GM23338 (cell line): ENCODE measurements at regions not wholly inside any gene's neighbourhood (a gene's known extent, or its start where the extent isn't known, plus 50 kb on each side); places are given as distances from the start of the nearest gene placed in this dataset.

Source experiments
- ATAC-seq: fragments of 200-7000 bp; cut with Tn5 transposase; 3 replicates; pipeline ENCODE4 v1.9.1; 2020
- DNase-seq: peaks from one replicate; pipeline ENCODE4 v3.0.0-alpha.2; 2015; ENCODE audit warnings: low spot score
- H2AFZ ChIP-seq: fragments of 200-600 bp; sonication (generic); 2 replicates; pipeline ENCODE4 v1.8.0; 2016; ENCODE audit warnings: antibody characterized with exemption, mild to moderate bottlenecking, moderate library complexity
- H3F3A ChIP-seq: fragments of 200-600 bp; sonication (generic); replicated peaks from 2 replicates; pipeline ENCODE4 v1.8.0; 2017; ENCODE audit warnings: antibody characterized with exemption, mixed run types, low read depth
- H3K27ac ChIP-seq: fragments of 200-600 bp; sonication (generic); 2 replicates; pipeline ENCODE4 v1.6.1; 2016; ENCODE audit warnings: low read depth
- H3K27me3 ChIP-seq: fragments of 200-600 bp; sonication (generic); 2 replicates; pipeline ENCODE4 v1.8.0; 2016; ENCODE audit warnings: mild to moderate bottlenecking, mixed run types, moderate library complexity; ENCODE audit not compliant: insufficient read depth
- H3K36me3 ChIP-seq: fragments of 200-600 bp; sonication (generic); 2 replicates; pipeline ENCODE4 v1.8.0; 2016; ENCODE audit warnings: mild to moderate bottlenecking; ENCODE audit not compliant: insufficient read depth
- H3K4me1 ChIP-seq: fragments of 200-600 bp; sonication (generic); 2 replicates; pipeline ENCODE4 v1.8.0; 2016; ENCODE audit warnings: mild to moderate bottlenecking, moderate library complexity; ENCODE audit not compliant: insufficient read depth
- H3K4me2 ChIP-seq: fragments of 200-600 bp; sonication (generic); 2 replicates; pipeline ENCODE4 v1.7.1; 2017; ENCODE audit warnings: mixed run types
- H3K4me3 ChIP-seq: fragments of 200-600 bp; sonication (generic); 2 replicates; pipeline ENCODE4 v1.6.1; 2016; ENCODE audit warnings: mixed run types
- H3K79me2 ChIP-seq: fragments of 200-600 bp; sonication (generic); replicated peaks from 2 replicates; pipeline ENCODE4 v1.8.0; 2017; ENCODE audit warnings: mild to moderate bottlenecking; ENCODE audit not compliant: insufficient read depth
- H3K9me2 ChIP-seq: fragments of 200-600 bp; sonication (generic); 2 replicates; pipeline ENCODE4 v1.8.0; 2017; ENCODE audit not compliant: insufficient read depth
- H4K20me1 ChIP-seq: fragments of 200-600 bp; sonication (generic); replicated peaks from 2 replicates; pipeline ENCODE4 v1.8.0; 2017; ENCODE audit warnings: mild to moderate bottlenecking; ENCODE audit not compliant: insufficient read depth
- H3K27ac Mint-ChIP-seq: 2 replicates; pipeline ENCODE4 v1.8.0; 2020; ENCODE audit warnings: inconsistent platforms, mild to moderate bottlenecking, moderate library complexity, mixed read lengths
- H3K27me3 Mint-ChIP-seq: 3 replicates; pipeline ENCODE4 v1.8.0; 2022; ENCODE audit warnings: low read depth, mild to moderate bottlenecking, moderate library complexity, mixed read lengths, inconsistent platforms; ENCODE audit not compliant: insufficient read depth, poor library complexity
- H3K36me3 Mint-ChIP-seq: 3 replicates; pipeline ENCODE4 v1.8.0; 2021; ENCODE audit warnings: low read depth, mild to moderate bottlenecking, inconsistent platforms, moderate library complexity, mixed read lengths
- H3K4me1 Mint-ChIP-seq: 3 replicates; pipeline ENCODE4 v1.8.0; 2020; ENCODE audit warnings: mild to moderate bottlenecking, inconsistent platforms, mixed read lengths
- H3K4me3 Mint-ChIP-seq: 3 replicates; pipeline ENCODE4 v1.8.0; 2021; ENCODE audit warnings: moderate library complexity, mild to moderate bottlenecking, inconsistent platforms, mixed read lengths
- H3K9me3 Mint-ChIP-seq: 3 replicates; pipeline ENCODE4 v1.8.0; 2020; ENCODE audit warnings: moderate library complexity, mild to moderate bottlenecking, inconsistent platforms, mixed read lengths
- CREB1 ChIP-seq: fragments of 250-450 bp; sonication (Bioruptor Pico); IDR thresholded peaks from 2 replicates; pipeline ENCODE4 v1.5.0; 2020; ENCODE audit warnings: low read depth, mild to moderate bottlenecking, moderate library complexity
- CTCF ChIP-seq, 2 experiments: fragments of 200-600 bp in 1 of 2; sonication (generic) in 1 of 2; conservative IDR thresholded peaks; 2 replicates each; pipeline versions ENCODE4 v1.5.1 to v1.6.1; 2016 to 2017; ENCODE audit warnings: antibody characterized with exemption in 2 of 2, low read depth in 2 of 2, mild to moderate bottlenecking in 2 of 2, moderate library complexity in 1 of 2
- ETS1 ChIP-seq: IDR thresholded peaks from 2 replicates; pipeline ENCODE4 v1.6.1; 2016; ENCODE audit warnings: antibody characterized with exemption
- NANOG ChIP-seq: IDR thresholded peaks from 2 replicates; pipeline ENCODE4 v1.6.1; 2016; ENCODE audit warnings: antibody characterized with exemption, borderline replicate concordance
- STAT1 ChIP-seq: IDR thresholded peaks from one replicate; pipeline ENCODE4 v1.6.1; 2016; ENCODE audit warnings: antibody characterized with exemption; ENCODE audit not compliant: unreplicated experiment
- ZNF462 ChIP-seq: fragments of 250-450 bp; sonication (Bioruptor Pico); IDR thresholded peaks from 2 replicates; pipeline ENCODE4 v1.5.0; 2020; ENCODE audit warnings: mild to moderate bottlenecking, moderate library complexity

GRCh38 chrX:35700121-35700520 is 98.0 kb upstream of the MAGEB16 start:
- TF ChIP-seq CTCF (conservative IDR thresholded peaks at IDR 0.05; ENCODE audit: low read depth in 2 of 2) = no peak
- no peak for TF ChIP-seq ZNF462 (CRISPR knock-in tag)
- TF ChIP-seq CREB1 = no peak
- no peak for TF ChIP-seq STAT1
- Mint-ChIP-seq H3K36me3 (no peaks in the 10 kb centered on the region), H3K4me3 (no peak overlapping the region), H3K4me1 (peaks cover 14% of the 10 kb centered on the region; the same call in 2 of the 3 replicates), H3K9me3 (no peaks in the 10 kb centered on the region), H3K27me3 (no peaks in the 10 kb centered on the region), H3K27ac (no peak overlapping the region)
- no peaks in the 10 kb centered on the region for H4K20me1 ChIP-seq
- no peaks in the 10 kb centered on the region for H3K9me2 ChIP-seq
- H3K27me3 ChIP-seq = no peaks in the 10 kb centered on the region
- H3K36me3 ChIP-seq = no peaks in the 10 kb centered on the region
- H3K4me1 ChIP-seq = peaks cover 11% of the 10 kb centered on the region
- DNase-seq (no peak), ATAC-seq (no peak)
- H3K27ac ChIP-seq = no peak overlapping the region
- H3K4me2 ChIP-seq = no peak overlapping the region
- H2AFZ ChIP-seq = no peak overlapping the region
- H3K79me2 ChIP-seq = no peaks in the 10 kb centered on the region
- no peaks in the 10 kb centered on the region for H3F3A ChIP-seq
- H3K4me3 ChIP-seq = no peak overlapping the region

GRCh38 chrX:35711281-35711680 is 86.9 kb upstream of the MAGEB16 start:
- H3K9me3 Mint-ChIP-seq = no peaks in the 10 kb centered on the region
- Histone ChIP-seq H3K27me3 (no peaks in the 10 kb centered on the region), H3K36me3 (no peaks in the 10 kb centered on the region), H3K4me3 (no peak overlapping the region), H4K20me1 (no peaks in the 10 kb centered on the region), H3K4me2 (no peak overlapping the region), H3K27ac (no peak overlapping the region), H3K4me1 (no peaks in the 10 kb centered on the region), H3K79me2 (no peaks in the 10 kb centered on the region), H2AFZ (no peak overlapping the region), H3K9me2 (no peaks in the 10 kb centered on the region), H3F3A (no peaks in the 10 kb centered on the region)
- no peak overlapping the region for H3K27ac Mint-ChIP-seq
- no peaks in the 10 kb centered on the region for H3K36me3 Mint-ChIP-seq
- H3K4me1 Mint-ChIP-seq = no peaks in the 10 kb centered on the region
- H3K27me3 Mint-ChIP-seq = no peaks in the 10 kb centered on the region
- ATAC-seq (no peak), DNase-seq (no peak)
- H3K4me3 Mint-ChIP-seq = no peak overlapping the region
- TF ChIP-seq NANOG = no peak
- no peak for TF ChIP-seq ETS1
